GM18873 (cell line): ENCODE measurements at regions not wholly inside any gene's neighbourhood (a gene's known extent, or its start where the extent isn't known, plus 50 kb on each side); places are given as distances from the start of the nearest gene placed in this dataset.

Experiments used
- ATAC-seq: cut with Tn5 transposase; IDR thresholded peaks from one replicate; pipeline ENCODE4 v1.9.1; 2021; ENCODE audit warnings: mild to moderate bottlenecking, moderate library complexity, moderate number of reproducible peaks; ENCODE audit not compliant: unreplicated experiment, low FRiP score

DNA sequence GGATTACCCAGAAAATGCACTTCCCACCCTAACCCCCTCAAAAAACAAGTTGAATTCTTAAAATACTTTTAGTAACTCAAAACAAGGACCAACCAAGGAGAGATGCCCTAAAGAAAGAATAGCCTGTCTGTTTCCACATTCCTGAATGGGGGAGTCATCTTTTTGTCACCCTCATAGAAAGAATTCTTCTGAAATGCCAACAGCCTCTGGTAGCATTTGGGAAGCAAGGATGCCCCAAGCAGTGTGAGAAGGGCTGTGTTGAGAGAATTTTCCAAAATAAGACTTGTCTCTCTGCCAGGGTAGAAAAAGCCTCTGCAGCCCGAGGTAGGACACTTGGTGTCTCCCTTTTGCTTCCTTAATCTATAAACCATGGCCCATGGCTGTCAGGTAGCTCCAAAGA, 173.1 kb upstream of the VCX3A start:
- no peak for ATAC-seq

DNA sequence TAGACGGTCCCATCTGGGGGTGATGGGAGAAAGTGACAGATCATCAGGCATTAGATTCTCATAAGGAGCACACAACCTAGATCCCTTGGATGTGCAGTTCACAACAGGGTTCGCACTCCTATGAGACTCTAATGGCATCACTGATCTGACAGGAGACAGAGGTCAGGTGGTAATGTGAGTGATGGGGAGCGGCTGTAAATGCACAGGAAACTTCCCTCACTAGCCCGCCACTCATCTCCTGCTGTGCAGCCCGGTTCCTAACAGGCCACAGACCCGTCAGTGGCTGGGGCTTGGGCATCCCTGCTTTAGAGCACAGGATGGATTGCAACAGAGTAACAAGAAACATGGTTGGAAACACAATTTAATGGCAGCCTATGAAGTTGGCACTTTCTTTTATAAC, 172.6 kb upstream of the VCX3A start:
- ATAC-seq: no peak

DNA sequence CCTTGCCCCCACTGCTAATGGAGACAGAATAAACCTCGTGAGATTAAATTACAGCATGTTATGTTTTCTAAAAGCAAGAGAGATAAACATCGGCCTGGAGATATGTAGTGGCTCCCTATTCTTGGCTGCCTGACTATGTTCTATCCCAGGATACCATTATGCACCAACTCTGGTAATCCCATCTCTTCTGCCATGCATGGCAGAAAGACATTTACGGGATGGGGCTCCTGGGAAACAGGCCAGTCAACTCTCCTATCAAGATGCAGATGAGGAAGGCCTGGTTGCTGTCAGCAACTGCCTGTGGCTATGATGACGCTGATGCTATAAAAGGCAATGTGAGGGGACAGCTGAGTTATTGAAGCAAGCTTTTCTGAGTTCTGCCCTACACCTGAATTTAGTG, 166.2 kb upstream of the VCX3A start:
- no peak for ATAC-seq

DNA sequence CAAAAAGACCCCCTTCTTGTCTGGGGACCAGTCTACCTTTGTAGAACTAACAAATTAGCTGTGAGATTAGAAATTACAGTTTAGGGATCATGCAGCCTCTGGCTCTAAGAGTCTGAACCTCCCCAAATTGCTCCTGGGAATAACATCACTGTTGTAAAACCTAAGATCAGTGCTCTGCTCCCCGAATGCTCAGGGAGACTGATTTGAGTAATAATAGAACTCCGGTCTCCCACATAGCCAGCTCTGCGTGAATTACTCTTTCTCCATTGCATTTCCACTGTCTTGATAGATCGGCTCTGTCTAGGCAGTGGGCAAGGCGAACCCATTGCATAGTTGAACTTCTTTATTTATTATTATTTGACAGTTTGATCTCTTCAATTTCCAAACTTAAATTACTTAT, 160.8 kb upstream of the VCX3A start:
- ATAC-seq: no peak

DNA sequence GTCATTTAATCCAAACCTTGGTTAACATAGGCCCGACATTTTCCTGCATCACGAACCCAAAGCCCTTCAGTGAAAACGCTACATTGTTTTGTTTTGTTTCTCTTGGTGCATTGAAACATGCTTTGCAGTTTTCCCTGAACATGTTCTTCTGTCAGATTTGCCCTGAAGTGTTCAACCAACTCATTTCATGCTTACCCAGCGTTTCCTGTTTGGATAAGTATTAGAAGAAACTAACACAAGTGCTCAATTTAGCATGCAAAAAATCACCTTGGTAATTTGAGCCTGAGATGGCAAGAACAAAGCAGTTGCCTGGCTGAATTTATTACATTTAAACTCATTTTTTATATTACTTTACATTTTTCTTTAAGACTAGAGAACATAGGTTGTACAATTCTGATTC, 160.1 kb upstream of the VCX3A start:
- ATAC-seq: no peak

DNA sequence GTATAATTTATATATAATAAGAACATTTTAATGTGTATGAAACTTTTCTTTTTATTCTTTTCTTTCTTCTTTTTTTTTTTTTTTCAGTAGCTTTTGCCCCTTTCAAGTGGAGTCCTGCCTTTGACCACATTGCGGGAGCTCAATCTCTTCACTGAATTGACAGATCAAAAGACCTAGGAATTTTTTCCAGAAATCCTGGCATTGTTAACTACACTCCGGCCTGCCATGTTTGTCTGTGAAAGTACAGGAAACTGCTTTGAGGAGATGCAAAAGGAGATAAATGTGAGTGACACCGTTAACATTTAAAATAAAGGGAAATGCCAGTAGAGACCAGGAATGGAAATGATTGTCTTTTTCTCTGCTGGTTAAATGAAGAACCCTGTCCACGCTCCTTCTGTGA, 159.3 kb upstream of the VCX3A start:
- no peak for ATAC-seq

DNA sequence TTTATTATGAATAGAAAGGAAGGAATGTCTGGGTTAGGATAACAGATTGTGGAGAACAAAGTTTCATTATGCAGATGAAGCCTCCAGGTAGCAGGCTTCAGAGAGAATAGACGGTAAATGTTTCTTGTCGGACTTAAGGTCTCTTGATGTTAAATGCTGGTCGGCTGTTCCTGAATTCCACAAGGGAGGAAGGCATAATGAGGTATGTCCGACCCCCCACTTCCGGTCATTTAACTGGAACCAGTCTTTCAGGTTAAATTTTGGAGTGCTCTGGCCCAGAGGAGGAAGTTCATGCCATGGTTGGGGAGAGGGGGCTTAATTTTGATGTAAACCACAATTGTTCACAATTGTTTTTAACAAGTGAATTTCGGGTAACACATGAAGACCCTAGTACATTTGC, 158.1 kb upstream of the VCX3A start:
- ATAC-seq: no peak

DNA sequence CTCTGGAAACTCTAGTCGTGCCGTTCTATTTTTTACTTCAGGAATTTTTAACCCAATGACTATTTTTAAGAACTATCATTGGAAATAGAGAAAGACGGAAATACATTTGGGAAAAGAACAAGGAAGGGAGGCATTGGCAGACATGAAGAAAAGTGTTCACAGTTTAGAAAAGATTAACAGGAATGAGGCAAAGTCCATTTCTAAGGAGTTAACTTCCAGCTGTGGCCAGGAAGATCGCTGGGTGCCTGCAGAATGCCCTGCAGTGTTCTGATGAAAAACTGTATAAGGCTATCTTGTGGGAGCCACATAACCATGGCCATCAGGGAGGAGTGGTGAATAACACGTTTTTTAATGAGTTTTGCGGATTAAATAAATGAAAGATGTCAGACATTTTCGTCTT, 150.6 kb upstream of the VCX3A start:
- ATAC-seq: no peak

DNA sequence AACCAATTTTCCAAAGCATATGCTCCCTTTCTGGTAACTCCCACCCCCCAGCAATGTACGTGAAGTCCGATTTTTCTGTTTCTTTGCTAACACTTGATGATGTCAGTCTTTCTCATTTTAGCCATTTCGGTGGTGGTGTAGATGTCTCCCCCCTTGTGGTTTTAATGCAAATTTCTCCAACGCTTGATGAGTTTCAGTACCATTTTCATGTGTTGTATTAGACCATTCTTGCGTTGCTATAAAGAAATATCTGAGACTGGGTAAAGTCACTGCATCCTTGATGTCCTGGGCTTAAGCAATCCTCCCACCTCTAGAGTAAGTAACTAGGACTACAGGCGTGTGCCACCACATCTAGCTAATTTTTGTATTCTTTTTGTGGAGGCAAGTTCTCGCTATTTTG, 148.4 kb upstream of the VCX3A start:
- no peak for ATAC-seq

DNA sequence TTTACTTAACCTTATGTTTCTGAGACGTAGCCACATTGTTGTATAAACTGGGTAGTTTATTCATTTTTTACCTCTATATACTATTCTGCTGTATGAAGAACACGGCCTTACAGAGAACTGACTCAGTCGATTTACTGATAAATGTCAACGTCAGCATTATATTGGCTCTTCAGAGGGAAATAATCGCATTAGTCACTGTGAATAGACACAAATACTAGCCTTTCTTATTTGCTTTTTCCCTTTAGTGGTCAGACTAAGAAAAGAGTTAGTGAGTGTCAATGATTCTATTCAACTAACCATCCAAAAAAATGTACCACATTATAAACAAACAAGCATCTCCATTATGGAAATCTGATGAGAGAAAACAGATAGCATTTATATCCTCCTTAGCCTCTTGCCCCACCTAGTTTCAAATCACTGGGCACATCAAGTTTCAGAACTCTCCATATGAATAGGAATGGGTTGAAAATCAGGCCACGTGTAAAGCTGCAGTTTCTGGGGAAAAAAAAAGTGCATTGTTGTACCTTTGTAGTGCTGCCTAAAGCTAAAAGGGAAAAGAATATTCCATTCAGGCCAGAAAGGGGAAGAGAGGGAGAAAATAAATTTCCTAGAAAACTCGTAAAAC, 146.7 kb upstream of the VCX3A start:
- no peak for ATAC-seq

DNA sequence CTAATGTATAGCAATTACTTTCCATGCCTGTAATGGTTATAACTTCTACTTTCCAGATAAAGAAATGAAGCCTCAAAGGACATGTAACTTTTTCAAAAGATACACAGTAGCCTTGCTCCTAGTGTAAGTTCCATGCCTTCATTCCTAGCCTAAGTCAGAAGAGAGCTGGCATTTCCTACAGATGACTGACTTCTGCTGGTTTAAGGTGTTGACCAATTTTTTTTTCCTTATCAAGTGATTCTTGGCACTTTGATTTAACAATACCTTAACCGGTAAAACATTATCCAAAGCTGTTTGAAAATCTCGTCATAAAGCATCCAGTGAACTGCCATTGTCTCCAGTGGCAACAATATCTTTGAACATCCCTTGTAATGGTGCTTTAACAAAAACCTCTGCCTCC, 145.1 kb upstream of the VCX3A start:
- ATAC-seq: no peak

DNA sequence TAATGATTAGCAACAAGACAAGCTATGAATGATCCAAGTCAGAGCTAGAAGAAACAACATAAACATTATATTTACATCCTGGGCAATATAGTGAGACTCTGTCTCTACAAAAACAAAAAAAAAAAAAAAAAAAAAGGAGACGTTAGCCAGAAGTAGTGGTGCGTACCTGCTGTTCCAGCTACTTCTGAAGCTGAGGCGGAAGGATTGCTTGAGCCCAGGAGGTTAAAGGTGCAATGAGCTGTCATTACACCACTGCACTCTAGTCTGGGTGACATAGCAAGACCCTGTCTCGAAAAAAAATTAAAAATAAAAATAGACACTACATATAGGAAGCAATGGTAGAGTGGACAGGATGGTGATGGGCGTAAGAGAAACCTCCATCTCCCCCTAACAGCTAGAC, 144.6 kb upstream of the VCX3A start:
- no peak for ATAC-seq

DNA sequence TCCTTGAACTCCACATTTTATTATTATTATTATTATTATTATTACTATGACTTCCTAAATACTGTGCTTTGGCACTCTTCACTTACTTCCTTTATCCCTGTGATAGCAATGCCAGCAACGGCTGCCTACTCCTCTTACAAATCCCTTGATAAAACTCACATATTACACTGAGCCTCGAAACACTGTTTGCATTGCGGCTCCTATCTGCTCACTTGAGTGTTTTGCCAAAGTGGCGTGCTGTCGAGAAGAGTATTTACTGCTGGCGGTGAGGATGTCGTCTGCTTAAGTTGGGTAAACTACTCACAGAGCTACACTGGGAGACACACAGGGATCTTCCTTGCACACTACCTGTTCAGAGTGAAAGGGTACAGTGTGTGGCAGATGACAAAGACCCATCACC, 143.4 kb upstream of the VCX3A start:
- no peak for ATAC-seq

DNA sequence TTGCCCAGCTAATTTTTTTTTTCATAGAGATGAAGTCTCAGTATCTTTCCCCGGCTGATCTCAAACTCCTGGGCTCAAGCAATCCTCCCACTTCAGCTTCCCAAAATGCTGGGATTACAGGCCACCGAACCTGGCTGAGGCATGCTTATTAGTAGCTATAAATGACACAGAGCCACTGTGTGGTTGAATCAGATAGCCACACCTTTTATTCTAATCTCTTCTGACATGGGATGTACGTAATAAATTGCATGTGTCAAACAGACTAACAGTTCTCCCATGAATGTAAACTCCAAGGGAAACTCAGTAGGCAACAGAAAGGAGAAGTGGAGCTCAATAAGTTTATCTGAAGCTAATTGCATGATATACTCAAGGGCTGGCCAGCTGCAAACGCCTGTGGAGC, 139.8 kb upstream of the VCX3A start:
- no peak for ATAC-seq

DNA sequence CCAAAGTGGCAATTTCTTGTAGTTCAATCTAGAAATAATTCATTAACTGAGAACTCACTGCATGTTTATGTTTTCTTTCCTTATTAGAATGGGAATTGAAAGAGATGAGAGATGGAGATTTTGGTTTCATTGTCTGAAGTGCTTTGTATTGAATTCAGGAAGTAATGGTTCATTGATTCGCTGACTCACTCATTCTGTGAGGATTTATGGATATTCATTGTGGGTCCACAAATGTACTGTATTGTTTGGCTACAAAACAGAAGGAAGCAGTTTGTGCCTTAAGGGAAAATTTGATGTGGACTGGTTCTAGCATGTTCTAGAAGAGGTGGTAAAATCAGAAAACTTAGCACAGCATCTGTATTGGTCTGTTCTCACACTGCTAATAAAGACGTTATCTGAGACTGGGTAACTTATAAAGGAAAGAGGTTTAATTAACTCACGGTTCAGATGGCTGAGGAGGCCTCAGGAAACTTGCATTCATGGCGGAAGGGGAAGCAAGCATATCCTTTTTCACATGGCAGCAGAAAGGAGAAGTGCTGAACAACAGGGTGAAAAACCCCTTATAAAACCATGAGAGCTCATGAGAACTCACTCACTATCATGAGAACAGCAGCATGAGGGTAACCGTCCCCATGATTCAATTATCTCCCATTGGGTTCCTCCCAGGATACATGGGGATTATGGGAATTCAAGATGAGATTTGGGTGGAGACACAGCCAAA, 132.3 kb upstream of the VCX3A start:
- ATAC-seq: no peak

DNA sequence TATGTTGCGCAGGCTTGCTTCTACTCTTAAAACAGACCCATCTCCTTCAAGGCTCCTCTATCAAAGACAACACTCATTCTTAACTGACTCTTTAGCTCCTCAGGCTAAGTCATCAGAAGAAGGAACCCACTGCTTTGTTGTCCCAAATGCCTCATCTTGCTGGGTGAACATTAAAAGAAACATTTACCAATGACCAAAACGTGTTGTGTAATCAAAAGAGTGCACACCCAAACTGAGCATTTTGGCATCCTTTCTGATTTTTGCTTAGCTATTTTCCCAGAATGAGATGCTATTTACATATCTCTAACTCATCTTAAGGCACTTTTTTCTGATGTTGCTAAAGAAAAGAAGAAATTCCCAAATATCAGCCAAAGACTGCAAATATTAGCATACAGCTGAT, 131.7 kb upstream of the VCX3A start:
- ATAC-seq: no peak

DNA sequence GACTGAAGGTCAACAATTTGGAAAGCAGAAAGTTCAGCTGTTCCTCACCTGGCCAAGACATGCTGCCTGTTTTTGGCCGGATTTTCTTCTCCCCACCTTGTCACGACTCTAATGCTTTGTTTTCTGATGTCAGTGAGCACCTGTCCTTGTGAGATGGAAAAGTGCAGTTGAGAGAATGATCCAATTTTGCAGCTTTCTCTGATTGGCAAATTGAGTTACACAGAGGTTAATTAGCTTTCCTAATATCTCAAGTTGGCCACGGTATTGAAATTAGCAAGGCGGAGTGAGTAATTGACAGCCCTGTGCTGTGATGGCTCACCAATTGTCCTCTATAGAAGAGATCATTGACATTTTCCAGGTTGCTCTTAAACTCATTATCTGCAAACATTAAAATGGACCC, 126.8 kb upstream of the VCX3A start:
- no peak for ATAC-seq

DNA sequence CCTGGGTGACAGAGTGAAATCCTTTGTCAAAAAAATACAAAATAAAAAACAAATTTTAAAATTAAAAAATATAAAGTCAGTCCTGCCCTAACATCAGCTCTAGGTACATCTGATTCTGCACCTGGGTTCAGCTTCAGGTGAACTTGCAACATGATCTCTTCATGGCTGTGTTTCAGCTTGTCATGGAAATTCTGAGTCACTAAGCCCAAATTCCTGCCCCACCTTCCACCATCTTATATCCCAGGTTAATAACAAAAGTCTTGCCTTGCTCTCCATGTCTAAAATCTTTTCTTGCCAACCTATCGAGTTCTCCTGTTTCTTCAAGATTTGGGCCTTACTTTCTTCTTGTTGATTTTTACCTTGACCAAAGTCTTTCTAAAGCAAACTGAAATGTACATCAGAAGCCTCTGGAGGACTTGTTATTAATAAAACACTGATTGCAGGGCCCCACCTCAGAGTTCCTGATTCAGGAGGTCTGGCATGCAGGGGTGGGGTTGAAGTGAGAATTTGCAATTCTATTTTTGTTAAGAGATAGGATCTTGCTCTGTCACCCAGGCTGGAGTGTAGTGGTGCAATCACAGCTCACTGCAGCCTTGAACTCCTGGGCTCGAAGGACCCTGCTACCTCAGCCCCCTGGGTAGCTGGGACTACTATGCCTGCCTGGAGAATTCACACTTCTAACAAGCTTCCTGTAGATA, 125.8 kb upstream of the VCX3A start:
- ATAC-seq: no peak

DNA sequence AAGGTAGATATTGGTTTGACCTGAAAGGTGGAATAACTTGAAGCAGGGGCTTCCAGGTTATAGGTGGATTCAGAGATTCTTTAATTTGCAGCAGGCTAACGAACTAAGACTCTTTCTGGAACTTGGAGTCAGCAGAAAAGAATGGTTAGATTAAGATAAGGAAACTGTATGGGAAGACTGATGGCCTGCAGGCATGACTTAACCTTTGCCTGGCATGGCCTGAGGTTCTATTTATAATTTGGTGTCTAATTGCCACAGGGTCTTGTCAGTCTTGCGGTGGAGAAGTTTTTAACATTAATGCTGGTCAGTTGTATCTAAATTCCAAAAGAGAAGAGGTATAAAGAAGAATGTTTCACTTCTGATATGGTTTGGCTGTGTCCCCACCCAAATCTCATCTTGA, 110.3 kb upstream of the VCX3A start:
- no peak for ATAC-seq

DNA sequence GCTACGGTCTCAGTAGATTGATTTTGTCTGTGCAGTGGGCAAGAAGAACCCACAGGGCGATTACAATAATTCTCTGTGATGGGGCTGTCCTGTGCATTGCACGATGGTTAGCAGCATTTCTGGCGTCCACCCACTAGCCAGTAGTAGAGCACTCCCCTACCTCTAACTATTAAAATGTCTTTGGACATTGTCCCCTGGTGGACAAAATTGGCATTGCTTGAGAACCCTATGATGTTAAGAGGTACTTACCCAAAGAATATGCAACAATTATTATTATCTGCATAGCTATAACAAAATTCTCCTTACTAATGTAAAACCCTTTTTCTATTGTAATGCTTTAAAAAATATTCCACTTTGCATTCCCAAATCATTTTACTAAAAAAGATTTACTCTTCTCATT, 109.5 kb upstream of the VCX3A start:
- ATAC-seq: no peak

DNA sequence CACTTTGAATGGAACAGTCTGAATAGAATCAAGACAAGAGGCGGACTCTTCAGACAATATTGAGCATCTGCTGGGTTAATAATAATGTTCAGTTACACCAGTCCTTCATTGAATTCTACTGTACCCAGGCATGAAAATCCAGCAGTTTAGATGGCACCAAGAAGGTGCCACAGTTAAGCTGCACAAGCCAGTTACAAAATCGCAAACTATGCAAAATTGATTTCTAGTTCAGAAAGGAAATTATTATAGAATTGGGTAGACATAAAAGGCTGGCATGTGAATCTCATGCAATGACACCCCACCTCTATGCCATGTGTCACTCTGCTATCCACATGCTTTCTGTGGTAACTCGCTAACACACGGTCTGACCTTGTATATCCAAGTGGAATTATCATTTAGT, 105.8 kb upstream of the VCX3A start:
- no peak for ATAC-seq

DNA sequence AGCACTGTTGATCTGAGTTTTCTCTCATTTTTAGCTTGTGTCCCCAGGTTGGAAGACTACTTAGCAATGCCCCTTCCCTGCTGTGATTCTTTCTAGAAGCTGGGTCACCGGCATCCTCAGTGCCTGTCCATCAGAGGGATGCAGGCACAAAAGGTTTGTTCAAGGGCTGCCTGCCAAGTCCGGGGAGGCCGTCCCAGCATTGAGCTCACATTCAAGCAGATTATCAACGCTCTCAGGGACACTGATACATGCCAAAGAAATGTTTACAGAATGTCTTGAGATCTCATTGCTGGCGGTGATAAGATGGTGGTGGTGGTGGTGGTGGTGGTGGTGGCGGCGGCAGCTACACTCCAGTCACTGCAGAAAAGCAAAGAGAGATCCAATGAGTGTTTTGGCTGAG, 79.6 kb upstream of the VCX3A start:
- ATAC-seq: no peak
